HUES48 (cell line): ENCODE measurements at regions not wholly inside any gene's neighbourhood (a gene's known extent, or its start where the extent isn't known, plus 50 kb on each side); places are given as distances from the start of the nearest gene placed in this dataset.
"Not testable (repeated sequence)": the region's sequence is repeated elsewhere in the genome, so short reads cannot be mapped to it uniquely, and the experiment has no call there.

Experiments
- H3K27ac ChIP-seq: one replicate; pipeline ENCODE4 v1.7.0; 2013; ENCODE audit warnings: low read depth, low read length, inconsistent platforms
- H3K27me3 ChIP-seq: 2 replicates; pipeline ENCODE4 v1.6.1; 2013; ENCODE audit warnings: mild to moderate bottlenecking, low read length; ENCODE audit not compliant: control insufficient read depth, insufficient read depth
- H3K36me3 ChIP-seq: 2 replicates; pipeline ENCODE4 v1.6.1; 2013; ENCODE audit warnings: low read length; ENCODE audit not compliant: control insufficient read depth, insufficient read depth
- H3K4me1 ChIP-seq: 2 replicates; pipeline ENCODE4 v1.6.1; 2013; ENCODE audit warnings: mild to moderate bottlenecking, low read length; ENCODE audit not compliant: control insufficient read depth, insufficient read depth
- H3K4me3 ChIP-seq: 2 replicates; pipeline ENCODE4 v1.5.1; 2013; ENCODE audit warnings: mild to moderate bottlenecking, low read depth, low read length
- H3K9ac ChIP-seq: 2 replicates; pipeline ENCODE4 v1.6.1; 2013; ENCODE audit warnings: mild to moderate bottlenecking, low read depth, low read length, moderate library complexity
- H3K9me3 ChIP-seq: 2 replicates; pipeline ENCODE4 v1.6.1; 2013; ENCODE audit warnings: low read length; ENCODE audit not compliant: control insufficient read depth, insufficient read depth

- Histone ChIP-seq H3K9me3 (no peaks in the 10 kb centered on the region), H3K4me1 (no peaks in the 10 kb centered on the region), H3K27me3 (no peaks in the 10 kb centered on the region), H3K36me3 (no peaks in the 10 kb centered on the region), H3K4me3 (no peak overlapping the region), H3K27ac (no peak overlapping the region), H3K9ac (no peak overlapping the region)
These were observed 76.5 kb upstream of the TOP1 start for GRCh38 chr20:40952136-40952535.

- Histone ChIP-seq H3K27ac (no peak overlapping the region), H3K9ac (no peak overlapping the region), H3K36me3 (no peaks in the 10 kb centered on the region), H3K27me3 (no peaks in the 10 kb centered on the region), H3K4me3 (no peak overlapping the region), H3K4me1 (no peaks in the 10 kb centered on the region), H3K9me3 (no peaks in the 10 kb centered on the region)
These were observed 75.2 kb upstream of the TOP1 start for GRCh38 chr20:40953416-40953815.

- no peaks in the 10 kb centered on the region for H3K9me3 ChIP-seq
- H3K36me3 ChIP-seq = no peaks in the 10 kb centered on the region
- H3K4me1 ChIP-seq = no peaks in the 10 kb centered on the region
- no peak overlapping the region for H3K27ac ChIP-seq
- H3K27me3 ChIP-seq = no peaks in the 10 kb centered on the region
- no peak overlapping the region for H3K9ac ChIP-seq
- no peak overlapping the region for H3K4me3 ChIP-seq
These were observed 74.8 kb upstream of the TOP1 start for GRCh38 chr20:40953856-40954255.

- Histone ChIP-seq H3K27me3 (no peaks in the 10 kb centered on the region), H3K9me3 (no peaks in the 10 kb centered on the region), H3K4me1 (no peaks in the 10 kb centered on the region), H3K9ac (no peak overlapping the region), H3K36me3 (no peaks in the 10 kb centered on the region), H3K27ac (no peak overlapping the region), H3K4me3 (no peak overlapping the region)
These were observed 74.0 kb upstream of the TOP1 start for GRCh38 chr20:40954521-40955165.

GRCh38 chr20:40955326-40955725 lies 73.3 kb upstream of the TOP1 start:
- no peak overlapping the region for H3K9ac ChIP-seq
- no peaks in the 10 kb centered on the region for H3K36me3 ChIP-seq
- no peaks in the 10 kb centered on the region for H3K4me1 ChIP-seq
- no peak overlapping the region for H3K27ac ChIP-seq
- no peaks in the 10 kb centered on the region for H3K9me3 ChIP-seq
- H3K4me3 ChIP-seq = no peak overlapping the region
- no peaks in the 10 kb centered on the region for H3K27me3 ChIP-seq

GRCh38 chr20:40955826-40956225 lies 72.8 kb upstream of the TOP1 start:
- H3K27ac ChIP-seq, H3K27me3 ChIP-seq, H3K36me3 ChIP-seq, H3K9me3 ChIP-seq, H3K4me1 ChIP-seq, H3K4me3 ChIP-seq, H3K9ac ChIP-seq: not testable (repeated sequence)

- H3K4me1 ChIP-seq = no peaks in the 10 kb centered on the region
- H3K27ac ChIP-seq = no peak overlapping the region
- H3K27me3 ChIP-seq = no peaks in the 10 kb centered on the region
- no peaks in the 10 kb centered on the region for H3K36me3 ChIP-seq
- H3K4me3 ChIP-seq = no peak overlapping the region
- H3K9me3 ChIP-seq = no peaks in the 10 kb centered on the region
- H3K9ac ChIP-seq = no peak overlapping the region
These were observed 71.9 kb upstream of the TOP1 start for GRCh38 chr20:40956542-40957264.

- H3K36me3 ChIP-seq = no peaks in the 10 kb centered on the region
- no peaks in the 10 kb centered on the region for H3K9me3 ChIP-seq
- H3K27ac ChIP-seq = no peak overlapping the region
- no peaks in the 10 kb centered on the region for H3K4me1 ChIP-seq
- H3K4me3 ChIP-seq = no peak overlapping the region
- no peak overlapping the region for H3K9ac ChIP-seq
- no peaks in the 10 kb centered on the region for H3K27me3 ChIP-seq
These were observed 71.3 kb upstream of the TOP1 start for GRCh38 chr20:40957265-40957760.

- Histone ChIP-seq H3K9ac (no peak overlapping the region), H3K4me3 (no peak overlapping the region), H3K27ac (no peak overlapping the region), H3K9me3 (no peaks in the 10 kb centered on the region), H3K36me3 (no peaks in the 10 kb centered on the region), H3K4me1 (0 out of 2 replicates have a peak, but pooled peaks cover 5% of the 10 kb centered on the region), H3K27me3 (no peaks in the 10 kb centered on the region)
These were observed 70.0 kb upstream of the TOP1 start for GRCh38 chr20:40958598-40958997.

- H3K27ac ChIP-seq = no peak overlapping the region
- H3K9ac ChIP-seq = no peak overlapping the region
- H3K9me3 ChIP-seq = no peaks in the 10 kb centered on the region
- no peak overlapping the region for H3K4me3 ChIP-seq
- no peaks in the 10 kb centered on the region for H3K36me3 ChIP-seq
- no peaks in the 10 kb centered on the region for H3K27me3 ChIP-seq
- H3K4me1 ChIP-seq = 0 out of 2 replicates have a peak, but pooled peaks cover 5% of the 10 kb centered on the region
These were observed 69.1 kb upstream of the TOP1 start for GRCh38 chr20:40959325-40960092.

- Histone ChIP-seq H3K9ac (no peak overlapping the region), H3K27me3 (no peaks in the 10 kb centered on the region), H3K27ac (no peak overlapping the region), H3K4me3 (no peak overlapping the region), H3K9me3 (no peaks in the 10 kb centered on the region), H3K36me3 (no peaks in the 10 kb centered on the region), H3K4me1 (0 out of 2 replicates have a peak, but pooled peaks cover 5% of the 10 kb centered on the region)
These were observed 68.5 kb upstream of the TOP1 start for GRCh38 chr20:40960101-40960500.
